ENCODE measurements at regions not wholly inside any gene's neighbourhood (a gene's known extent, or its start where the extent isn't known, plus 50 kb on each side); places are given as distances from the start of the nearest gene placed in this dataset.

- Histone ChIP-seq H3K36me3 (replicated peaks in 1 of 2) (no peaks in the 10 kb centered on the region), H3K4me1 (replicated peaks in 1 of 2) (peaks cover 0 to 9% of the 10 kb centered on the region in 2 donors), H3K9me3 (replicated peaks in 1 of 3) (no peaks in the 10 kb centered on the region), H3K27me3 (no peaks in the 10 kb centered on the region), H3K27ac (peak overlapping the region in 1 of 5 donors; percentile 12), H3K4me3 (no peak overlapping the region)
- WGBS, 4 donors: 50 to 76% (median 68%) methylated on average over 8 of the region's 8 CpGs
- peak in 2 of 7 donors; percentile 8 to 29 for DNase-seq
- intact Hi-C loops (cut with DNase I): no loop called here
- TF ChIP-seq, protein P1, sequence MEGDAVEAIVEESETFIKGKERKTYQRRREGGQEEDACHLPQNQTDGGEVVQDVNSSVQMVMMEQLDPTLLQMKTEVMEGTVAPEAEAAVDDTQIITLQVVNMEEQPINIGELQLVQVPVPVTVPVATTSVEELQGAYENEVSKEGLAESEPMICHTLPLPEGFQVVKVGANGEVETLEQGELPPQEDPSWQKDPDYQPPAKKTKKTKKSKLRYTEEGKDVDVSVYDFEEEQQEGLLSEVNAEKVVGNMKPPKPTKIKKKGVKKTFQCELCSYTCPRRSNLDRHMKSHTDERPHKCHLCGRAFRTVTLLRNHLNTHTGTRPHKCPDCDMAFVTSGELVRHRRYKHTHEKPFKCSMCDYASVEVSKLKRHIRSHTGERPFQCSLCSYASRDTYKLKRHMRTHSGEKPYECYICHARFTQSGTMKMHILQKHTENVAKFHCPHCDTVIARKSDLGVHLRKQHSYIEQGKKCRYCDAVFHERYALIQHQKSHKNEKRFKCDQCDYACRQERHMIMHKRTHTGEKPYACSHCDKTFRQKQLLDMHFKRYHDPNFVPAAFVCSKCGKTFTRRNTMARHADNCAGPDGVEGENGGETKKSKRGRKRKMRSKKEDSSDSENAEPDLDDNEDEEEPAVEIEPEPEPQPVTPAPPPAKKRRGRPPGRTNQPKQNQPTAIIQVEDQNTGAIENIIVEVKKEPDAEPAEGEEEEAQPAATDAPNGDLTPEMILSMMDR (IDR thresholded peaks at IDR 0.05): no peak
- TF ChIP-seq POLR2A (IDR thresholded peaks at IDR 0.05): no peak
Observed at GRCh38 chr1:115183721-115184259, 94.5 kb upstream of the TSPAN2 start.

DNA sequence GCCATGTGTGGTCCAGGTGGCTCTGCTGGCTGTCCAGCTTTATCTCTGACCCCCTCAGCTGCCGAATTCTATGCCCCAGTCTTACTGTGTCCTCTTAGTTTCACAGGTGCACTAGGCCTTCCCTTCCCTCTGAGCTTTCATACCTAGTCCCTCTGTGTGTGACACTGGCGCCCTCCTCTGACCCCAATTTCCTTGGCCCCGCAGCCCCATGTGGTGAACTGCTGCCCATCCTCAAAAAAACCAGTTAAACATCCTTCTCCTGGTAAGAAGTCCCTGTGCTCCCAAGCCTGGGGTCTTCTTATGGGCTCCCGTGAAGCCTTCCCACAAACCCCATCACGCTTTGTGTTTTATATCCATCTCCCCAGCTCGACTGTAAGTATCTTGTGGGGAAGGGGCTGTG lies 93.9 kb upstream of the TSPAN2 start:
- Histone ChIP-seq H3K9me3 (replicated peaks in 1 of 3) (no peaks in the 10 kb centered on the region), H3K36me3 (replicated peaks in 1 of 2) (no peaks in the 10 kb centered on the region), H3K4me1 (replicated peaks in 1 of 2) (peaks cover 0 to 9% of the 10 kb centered on the region in 2 donors), H3K27me3 (no peaks in the 10 kb centered on the region), H3K4me3 (no peak overlapping the region), H3K27ac (no peak overlapping the region)
- 86 to 95% (median 88%) methylated on average over 6 of the region's 6 CpGs for WGBS, 4 donors
- intact Hi-C loops (cut with DNase I): no loop called here
- no peak for DNase-seq
- TF ChIP-seq, protein P1 (IDR thresholded peaks at IDR 0.05): no peak
- TF ChIP-seq POLR2A (IDR thresholded peaks at IDR 0.05): no peak

DNA sequence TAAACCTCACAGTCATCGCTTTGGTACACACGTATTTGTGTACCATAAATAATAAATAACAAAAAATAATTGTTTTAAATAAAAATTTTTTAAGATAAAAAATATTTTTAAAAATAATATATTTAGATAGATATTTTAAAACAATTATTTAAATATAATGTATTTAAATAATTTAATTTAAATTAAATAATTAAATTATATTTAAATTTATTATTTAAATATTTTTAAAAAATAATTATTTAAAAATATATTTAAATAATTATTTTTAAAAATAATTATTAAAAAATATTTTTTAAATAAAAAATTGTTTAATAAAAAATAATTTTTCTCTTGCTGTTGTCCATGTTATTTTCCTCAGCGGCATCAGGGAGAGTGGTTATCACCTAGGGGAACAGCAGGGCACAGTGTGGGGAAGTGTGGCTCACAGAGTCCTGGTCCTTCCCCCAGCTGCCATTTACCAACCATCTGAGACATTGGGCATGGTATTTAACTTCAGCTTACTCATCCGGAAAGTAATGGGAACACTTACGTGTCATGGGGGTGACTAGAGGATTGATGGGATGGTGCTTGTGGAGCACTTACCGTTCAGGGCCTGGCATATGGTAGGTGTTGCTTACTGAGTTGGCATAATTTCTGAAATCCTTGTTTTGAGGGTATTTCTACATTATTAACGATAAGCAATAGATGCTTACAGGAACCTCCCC lies 92.9 kb upstream of the TSPAN2 start:
- Histone ChIP-seq H3K4me1 (replicated peaks in 1 of 2) (peaks cover 0 to 9% of the 10 kb centered on the region in 2 donors), H3K27me3 (no peaks in the 10 kb centered on the region), H3K36me3 (replicated peaks in 1 of 2) (no peaks in the 10 kb centered on the region), H3K27ac (no peak overlapping the region), H3K4me3 (no peak overlapping the region), H3K9me3 (replicated peaks in 1 of 3) (no peaks in the 10 kb centered on the region)
- intact Hi-C loops (cut with DNase I): no loop called here
- TF ChIP-seq POLR2A (IDR thresholded peaks at IDR 0.05): no peak
- TF ChIP-seq, protein P1 (IDR thresholded peaks at IDR 0.05): no peak
- DNase-seq: no peak
- 75 to 93% (median 86%) methylated on average over 7 of the region's 7 CpGs for WGBS, 4 donors

DNA sequence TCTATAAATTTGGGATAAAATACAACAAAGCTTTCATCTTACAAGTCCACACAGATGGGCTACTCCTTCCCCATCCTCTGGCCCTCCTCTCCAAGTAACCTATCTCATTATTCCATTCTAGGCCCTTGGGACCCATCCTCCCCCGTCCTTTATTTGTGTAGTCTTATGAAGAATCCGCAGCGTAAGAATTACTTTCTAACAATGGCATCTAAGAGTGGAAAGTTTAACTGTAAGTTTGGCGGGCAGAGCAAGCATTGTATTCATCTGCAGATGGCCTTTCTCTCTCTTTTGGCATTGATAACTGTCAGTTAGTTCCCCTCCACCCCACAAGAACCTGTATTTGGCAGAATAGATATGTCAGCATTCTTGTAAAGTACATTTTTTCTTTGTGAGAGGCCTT lies 91.9 kb upstream of the TSPAN2 start:
- peaks cover 0 to 9% of the 10 kb centered on the region in 2 donors for H3K4me1 ChIP-seq (replicated peaks in 1 of 2)
- no peak for TF ChIP-seq POLR2A (IDR thresholded peaks at IDR 0.05)
- TF ChIP-seq, protein P1 (IDR thresholded peaks at IDR 0.05): no peak
- no peak for DNase-seq
- no peak overlapping the region for H3K27ac ChIP-seq
- intact Hi-C loops (cut with DNase I): no loop called here
- H3K36me3 ChIP-seq (replicated peaks in 1 of 2): no peaks in the 10 kb centered on the region
- no peaks in the 10 kb centered on the region for H3K27me3 ChIP-seq
- H3K9me3 ChIP-seq (replicated peaks in 1 of 3): no peaks in the 10 kb centered on the region
- H3K4me3 ChIP-seq: no peak overlapping the region
- WGBS, 4 donors: 89 to 92% (median 90%) methylated on average over 4 of the region's 4 CpGs

Data from adrenal gland (tissue), 9 donors.